ENCODE measurements at regions not wholly inside any gene's neighbourhood (a gene's known extent, or its start where the extent isn't known, plus 50 kb on each side); places are given as distances from the start of the nearest gene placed in this dataset.

- in situ Hi-C loops (cut with HindIII; ENCODE audit: low sequenced_read_pairs): no loop called here
- no peak for TF ChIP-seq CTCF (IDR thresholded peaks at IDR 0.05; ENCODE audit: low read depth, low read length)
- DNase-seq (ENCODE audit: low read depth, low spot score): no peak
- H3K4me3 ChIP-seq (ENCODE audit: low read depth, low read length): no peak overlapping the region
Measured at GRCh38 chr13:73865027-73865426, 269.2 kb downstream of the KLF12 start.

GRCh38 chr13:73861136-73861535 lies 273.1 kb downstream of the KLF12 start:
- no peak overlapping the region for H3K4me3 ChIP-seq (ENCODE audit: low read depth, low read length)
- DNase-seq (ENCODE audit: low read depth, low spot score): no peak
- in situ Hi-C loops (cut with HindIII; ENCODE audit: low sequenced_read_pairs): no loop called here
- TF ChIP-seq CTCF (IDR thresholded peaks at IDR 0.05; ENCODE audit: low read depth, low read length): no peak

GRCh38 chr13:73860501-73860900 lies 273.7 kb downstream of the KLF12 start:
- TF ChIP-seq CTCF (IDR thresholded peaks at IDR 0.05; ENCODE audit: low read depth, low read length): no peak
- in situ Hi-C loops (cut with HindIII; ENCODE audit: low sequenced_read_pairs): no loop called here
- no peak overlapping the region for H3K4me3 ChIP-seq (ENCODE audit: low read depth, low read length)
- no peak for DNase-seq (ENCODE audit: low read depth, low spot score)

- DNase-seq (ENCODE audit: low read depth, low spot score): no peak
- no peak overlapping the region for H3K4me3 ChIP-seq (ENCODE audit: low read depth, low read length)
- in situ Hi-C loops (cut with HindIII; ENCODE audit: low sequenced_read_pairs): no loop called here
- no peak for TF ChIP-seq CTCF (IDR thresholded peaks at IDR 0.05; ENCODE audit: low read depth, low read length)
Measured at GRCh38 chr13:73859841-73860240, 274.4 kb downstream of the KLF12 start.

GRCh38 chr13:73857106-73857505 lies 277.1 kb downstream of the KLF12 start:
- H3K4me3 ChIP-seq (ENCODE audit: low read depth, low read length): no peak overlapping the region
- in situ Hi-C loops (cut with HindIII; ENCODE audit: low sequenced_read_pairs): no loop called here
- TF ChIP-seq CTCF (IDR thresholded peaks at IDR 0.05; ENCODE audit: low read depth, low read length): no peak
- DNase-seq (ENCODE audit: low read depth, low spot score): no peak

GRCh38 chr13:73851104-73851503 lies 283.1 kb downstream of the KLF12 start:
- in situ Hi-C loops (cut with HindIII; ENCODE audit: low sequenced_read_pairs): no loop called here
- H3K4me3 ChIP-seq (ENCODE audit: low read depth, low read length): no peak overlapping the region
- no peak for DNase-seq (ENCODE audit: low read depth, low spot score)
- TF ChIP-seq CTCF (IDR thresholded peaks at IDR 0.05; ENCODE audit: low read depth, low read length): no peak
